Erythroblast (primary cell): ENCODE measurements at regions not wholly inside any gene's neighbourhood (a gene's known extent, or its start where the extent isn't known, plus 50 kb on each side); places are given as distances from the start of the nearest gene placed in this dataset.

Experiments used
- DNase-seq, 2 experiments: peaks; one replicate each; lab custom pipeline; 2025; lab: John Stamatoyannopoulos, UW
- GATA1 ChIP-seq: IDR thresholded peaks from 2 replicates; pipeline ENCODE4 v1.6.1; 2011; ENCODE audit warnings: low read depth, mild to moderate bottlenecking, control low read depth, low read length, moderate library complexity
- POLR2A ChIP-seq: IDR thresholded peaks from 2 replicates; pipeline ENCODE4 v1.6.1; 2011; ENCODE audit warnings: mild to moderate bottlenecking, low read length

- DNase-seq = no peak
- TF ChIP-seq POLR2A (no peak), GATA1 (no peak)
These were observed 776.5 kb downstream of the KCNT2 start for GRCh38 chr1:195831789-195832188.

DNA sequence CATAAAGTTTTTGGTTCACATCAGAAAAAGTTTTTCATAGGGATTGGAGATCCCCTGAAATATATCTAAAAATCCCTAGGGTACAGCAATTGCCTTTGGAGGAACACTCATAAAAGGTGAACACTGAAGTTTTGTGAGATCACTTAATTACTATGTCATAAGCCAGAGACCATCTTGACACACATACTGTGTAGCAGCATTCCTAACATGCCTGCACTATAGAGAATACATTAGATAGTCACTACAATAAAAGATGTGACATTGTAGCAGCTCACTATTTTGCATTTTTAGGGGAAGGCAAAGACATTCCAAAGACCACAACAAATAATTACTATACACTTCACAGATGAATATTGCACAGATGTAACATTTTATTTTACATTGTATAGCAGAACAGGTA, 779.9 kb downstream of the KCNT2 start:
- no peak for DNase-seq
- TF ChIP-seq POLR2A (no peak), GATA1 (no peak)

DNA sequence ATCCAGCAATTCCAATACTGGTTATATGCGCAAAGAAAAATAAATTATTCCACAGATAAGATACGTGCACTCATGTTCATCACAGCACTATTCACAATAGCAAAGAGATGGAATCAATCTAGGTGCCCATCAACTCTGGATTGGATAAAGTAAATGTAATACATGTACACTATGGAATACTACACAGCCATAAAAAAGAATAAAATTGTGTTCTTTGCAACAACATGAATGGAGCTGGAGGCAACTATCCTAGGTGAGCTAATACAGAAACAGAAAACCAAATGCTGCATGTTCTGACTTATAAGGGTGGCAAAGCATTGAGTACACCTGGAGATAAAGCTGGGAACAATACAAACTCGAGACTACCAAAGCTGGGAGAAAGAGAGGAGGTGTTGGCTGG, 787.3 kb downstream of the KCNT2 start:
- DNase-seq = no peak
- no peak for TF ChIP-seq GATA1

DNA sequence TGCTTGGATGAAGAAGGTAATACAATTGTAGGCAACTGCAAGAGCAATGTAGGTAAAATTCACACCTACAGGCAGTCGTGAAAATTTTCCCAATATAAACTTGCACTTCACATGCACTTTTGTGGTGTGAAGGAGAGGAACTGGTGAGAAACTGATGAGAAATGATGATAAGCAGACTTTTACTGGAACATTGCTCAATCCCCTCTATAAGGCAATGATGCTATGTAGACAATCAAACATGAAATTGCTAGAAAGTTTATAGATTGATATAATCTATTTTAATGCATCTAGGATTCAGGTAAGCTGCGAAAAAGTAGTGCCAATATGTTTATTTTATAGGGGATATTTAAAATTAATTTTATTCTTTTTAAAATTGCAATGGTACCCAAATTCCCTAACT, 802.2 kb downstream of the KCNT2 start:
- no peak for DNase-seq
- no peak for TF ChIP-seq GATA1
- no peak for TF ChIP-seq POLR2A

DNA sequence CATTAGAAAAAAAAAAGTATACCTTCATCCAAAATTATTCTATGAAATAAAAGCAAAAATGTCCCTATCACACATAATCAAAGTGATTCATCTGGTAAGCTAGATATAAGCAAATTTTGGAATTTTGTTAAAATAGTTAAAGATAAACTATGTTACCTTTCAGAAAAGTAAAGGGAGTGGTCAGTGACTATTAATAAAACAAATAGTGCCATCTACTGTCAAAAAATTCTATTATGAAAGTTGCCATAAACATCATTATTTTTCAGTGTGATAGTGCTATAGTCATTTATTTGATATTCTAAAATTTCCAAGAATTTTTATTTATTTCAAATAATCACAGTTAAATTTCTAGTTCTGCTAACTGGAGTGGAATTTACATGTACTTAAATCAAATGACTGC, 803.7 kb downstream of the KCNT2 start:
- TF ChIP-seq POLR2A (no peak), GATA1 (no peak)
- no peak for DNase-seq

DNA sequence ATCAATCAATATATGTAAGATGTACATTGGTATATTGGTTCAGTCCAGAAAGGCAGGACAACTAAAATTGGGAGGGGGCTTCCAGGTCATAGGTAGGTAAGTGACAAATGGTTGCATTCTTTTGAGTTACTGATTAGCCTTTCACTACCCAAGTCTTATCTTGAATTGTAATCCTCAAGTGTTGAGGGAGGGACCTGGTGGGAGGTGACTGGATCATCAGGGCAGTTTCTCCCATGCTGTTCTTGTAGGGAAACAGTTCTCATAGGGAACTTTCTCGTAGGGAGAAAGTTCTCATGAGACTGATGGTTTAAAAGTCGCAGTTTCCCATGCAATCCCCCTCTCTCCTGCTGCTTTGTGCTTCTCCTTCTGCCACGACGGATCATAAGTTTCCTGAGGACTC, 809.2 kb downstream of the KCNT2 start:
- TF ChIP-seq GATA1 (no peak), POLR2A (no peak)
- no peak for DNase-seq

DNA sequence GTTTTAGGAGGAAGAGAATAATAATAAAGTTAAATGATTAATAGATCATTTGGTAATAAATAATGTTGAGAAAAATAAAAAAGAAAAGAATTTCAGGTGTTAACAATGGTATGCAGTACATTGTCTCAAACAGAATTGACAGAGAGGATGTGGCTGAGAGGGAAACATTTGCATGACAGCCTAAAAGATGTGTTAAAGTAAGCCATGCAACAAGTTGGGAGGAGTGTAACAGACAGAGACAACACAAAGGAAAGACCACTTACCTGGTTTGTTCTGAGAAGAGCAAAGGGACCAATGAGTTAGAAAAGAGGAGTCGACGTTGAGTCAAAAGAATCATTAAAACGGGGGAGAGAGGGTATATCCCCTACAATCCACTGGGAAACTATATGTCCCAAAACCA, 814.0 kb downstream of the KCNT2 start:
- no peak for DNase-seq
- no peak for TF ChIP-seq GATA1
- TF ChIP-seq POLR2A = no peak

DNA sequence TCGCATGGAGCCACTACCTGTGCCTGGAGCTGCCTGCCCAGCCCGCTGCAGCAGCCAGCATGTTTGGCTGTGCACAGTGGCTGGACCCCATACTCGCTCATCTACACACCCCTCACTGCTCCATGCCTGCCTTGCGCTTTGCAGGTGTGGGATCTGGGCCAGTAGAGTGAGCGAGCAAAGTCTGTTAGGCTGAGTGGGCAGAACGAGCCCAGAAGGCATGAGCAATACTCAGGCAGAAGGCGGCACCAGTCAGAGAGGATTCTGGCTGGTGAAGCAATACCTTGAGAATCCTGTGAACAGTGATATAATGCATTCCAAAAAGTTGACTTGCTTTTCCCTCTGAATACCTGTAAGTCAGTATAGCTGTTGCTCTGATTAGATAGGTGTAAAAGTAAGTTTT, 816.4 kb downstream of the KCNT2 start:
- no peak for DNase-seq
- TF ChIP-seq POLR2A (no peak), GATA1 (no peak)

- DNase-seq = no peak
- no peak for TF ChIP-seq GATA1
- no peak for TF ChIP-seq POLR2A
These were observed 817.6 kb downstream of the KCNT2 start for GRCh38 chr1:195790514-195791168.

GRCh38 chr1:195789321-195789720, 818.9 kb downstream of the KCNT2 start:
- DNase-seq = no peak
- TF ChIP-seq GATA1 (no peak), POLR2A (no peak)

DNA sequence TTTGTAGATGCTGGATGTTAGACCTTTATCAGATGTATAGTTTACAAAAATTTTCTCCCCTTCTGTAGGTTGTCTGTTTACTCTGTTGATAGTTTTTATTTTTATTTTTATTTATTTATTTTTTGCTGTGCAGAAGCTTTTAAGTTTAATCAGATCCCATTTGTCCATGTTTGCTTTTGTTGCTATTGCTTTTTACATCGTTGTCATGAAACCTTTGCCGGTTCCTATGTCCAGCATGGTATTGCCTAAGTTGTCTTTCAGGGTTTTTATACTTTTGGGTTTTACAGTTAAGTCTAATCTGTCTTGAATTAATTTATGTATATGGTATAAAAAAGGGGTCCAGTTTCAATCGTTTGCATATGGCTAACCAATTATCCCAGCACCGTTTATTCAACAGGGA, 819.5 kb downstream of the KCNT2 start:
- no peak for DNase-seq
- TF ChIP-seq GATA1 (no peak), POLR2A (no peak)

GRCh38 chr1:195785830-195786229, 822.4 kb downstream of the KCNT2 start:
- TF ChIP-seq POLR2A = no peak
- no peak for TF ChIP-seq GATA1
- no peak for DNase-seq

DNA sequence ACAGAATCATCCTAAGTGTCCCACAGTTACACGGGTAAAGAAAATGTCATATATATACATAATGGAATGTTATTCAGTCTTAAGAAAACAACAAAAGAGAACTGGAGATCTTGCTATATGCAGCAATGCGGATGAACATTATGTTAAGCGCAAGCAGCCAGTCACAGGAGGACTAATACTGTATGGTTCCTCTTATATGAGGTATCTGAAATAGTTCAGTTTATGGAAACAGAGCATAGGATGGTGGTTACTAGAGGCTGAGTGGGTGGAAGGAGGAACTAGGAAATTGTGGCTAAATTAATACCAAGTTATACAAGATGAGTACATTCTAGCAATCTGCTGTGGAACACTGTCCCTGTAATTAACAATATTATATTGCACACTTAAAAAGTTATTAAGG, 834.3 kb downstream of the KCNT2 start:
- no peak for DNase-seq
- TF ChIP-seq GATA1 (no peak), POLR2A (no peak)

GRCh38 chr1:195769461-195769860, 838.8 kb downstream of the KCNT2 start:
- no peak for TF ChIP-seq POLR2A
- TF ChIP-seq GATA1 = no peak

DNA sequence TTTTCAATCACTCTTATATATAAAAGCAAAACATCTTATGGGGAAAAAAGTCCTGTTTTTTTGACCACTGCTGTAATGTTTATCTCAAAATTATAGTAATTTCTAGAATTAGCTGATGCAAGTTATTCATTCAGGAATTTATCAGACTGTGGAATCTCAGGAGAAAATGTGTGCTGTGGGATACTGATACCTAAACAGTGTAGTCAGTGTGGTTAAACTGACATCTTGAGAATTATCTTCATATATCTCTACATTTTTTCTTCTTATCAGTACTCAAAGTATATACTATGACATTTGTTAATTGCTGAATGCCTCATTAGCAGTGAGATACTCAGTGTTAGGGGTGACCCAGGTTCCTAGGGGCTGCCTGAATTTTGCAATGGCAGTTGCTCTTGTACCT, 839.3 kb downstream of the KCNT2 start:
- DNase-seq = peak in 1 of 2 experiments; percentile 39
- TF ChIP-seq POLR2A (no peak), GATA1 (no peak)

More at GRCh38 chr1:195769461-195769860, 838.8 kb downstream of the KCNT2 start:
- no peak for DNase-seq

- DNase-seq = no peak
- TF ChIP-seq POLR2A (no peak), GATA1 (no peak)
These were observed 839.9 kb downstream of the KCNT2 start for GRCh38 chr1:195768377-195768776.
